ENCODE measurements at regions not wholly inside any gene's neighbourhood (a gene's known extent, or its start where the extent isn't known, plus 50 kb on each side); places are given as distances from the start of the nearest gene placed in this dataset.
"Not testable (repeated sequence)": the region's sequence is repeated elsewhere in the genome, so short reads cannot be mapped to it uniquely, and the experiment has no call there.

DNA sequence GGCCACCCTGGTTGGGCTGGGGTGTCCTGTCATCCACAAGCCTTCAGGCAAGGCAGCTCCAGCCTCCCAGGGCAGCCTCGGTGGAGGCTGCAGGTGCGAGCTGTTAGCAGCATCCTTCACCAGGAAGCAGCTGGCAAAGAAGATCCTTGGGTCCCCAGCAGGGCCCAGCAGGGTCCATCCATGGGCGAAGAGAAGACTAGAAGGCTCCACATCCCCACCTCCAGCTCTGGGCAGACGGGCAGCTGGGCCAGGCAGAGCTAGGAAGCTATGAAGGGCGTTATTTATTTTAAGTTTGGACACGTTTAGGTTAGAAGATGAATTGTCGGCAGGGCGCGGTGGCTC is 348.5 kb downstream of the TCERG1L start:
- DNase-seq (ENCODE audit: low read depth in 4 of 4, low spot score in 2 of 4): no peak

DNA sequence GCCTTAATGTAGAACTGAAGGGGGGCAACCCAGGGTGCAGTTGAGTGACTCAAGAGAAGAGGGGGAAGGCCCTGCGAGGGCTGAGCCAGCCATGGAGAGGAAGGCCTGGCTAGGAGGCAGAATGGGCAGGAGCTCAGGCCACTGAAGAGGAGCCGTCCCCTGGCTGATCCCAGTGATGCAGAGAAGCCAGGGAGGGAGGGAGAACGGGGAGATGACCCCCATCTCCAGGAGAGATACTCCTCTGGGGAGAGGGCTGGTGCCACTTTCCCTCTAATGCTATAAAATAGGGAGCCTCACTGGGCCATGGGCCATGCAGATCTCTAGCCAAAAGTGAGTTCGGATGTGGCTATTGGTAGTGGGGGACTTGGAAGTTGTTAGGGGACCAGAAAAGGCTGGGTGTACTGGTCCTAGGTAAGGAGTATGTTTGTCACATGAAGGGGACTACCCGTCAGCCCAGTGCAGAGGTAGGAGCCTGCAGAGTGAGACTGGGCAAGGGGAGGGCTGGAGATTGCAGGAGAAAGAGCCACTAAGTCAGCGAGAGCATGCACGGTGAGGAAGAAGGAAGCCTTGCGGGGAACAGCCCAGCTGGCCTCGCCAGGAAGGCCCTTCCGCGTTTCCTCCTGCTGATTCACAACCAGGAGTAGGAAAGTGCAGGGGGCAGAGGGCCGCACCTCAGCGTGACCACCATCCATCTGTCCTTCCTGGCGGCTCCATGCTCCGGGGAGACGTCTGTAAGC is 347.6 kb downstream of the TCERG1L start:
- no peak for DNase-seq (ENCODE audit: low read depth in 4 of 4, low spot score in 2 of 4)

DNA sequence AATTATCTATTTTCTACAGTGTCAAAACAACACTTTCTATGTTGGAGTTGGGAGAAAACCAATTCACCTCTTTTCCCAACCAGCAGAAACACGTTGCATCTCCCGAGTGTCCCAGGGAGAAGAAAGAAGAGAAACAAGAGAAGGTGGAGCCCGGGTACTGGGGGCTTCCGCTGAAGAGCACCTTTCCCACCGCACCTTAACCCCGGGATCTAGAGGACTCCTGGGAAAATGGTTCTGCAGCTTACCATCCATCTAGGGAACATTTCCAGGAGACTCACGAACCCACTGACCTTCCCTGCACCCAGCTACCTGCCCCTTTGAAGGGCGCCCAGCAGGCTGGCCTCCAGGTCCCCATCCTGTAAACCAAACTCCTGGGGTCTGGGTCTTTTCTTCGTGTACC is 346.8 kb downstream of the TCERG1L start:
- no peak for DNase-seq (ENCODE audit: low read depth in 4 of 4, low spot score in 2 of 4)

GRCh38 chr10:130967161-130967560 is 344.4 kb downstream of the TCERG1L start:
- no peak for DNase-seq (ENCODE audit: low read depth in 4 of 4, low spot score in 2 of 4)

DNA sequence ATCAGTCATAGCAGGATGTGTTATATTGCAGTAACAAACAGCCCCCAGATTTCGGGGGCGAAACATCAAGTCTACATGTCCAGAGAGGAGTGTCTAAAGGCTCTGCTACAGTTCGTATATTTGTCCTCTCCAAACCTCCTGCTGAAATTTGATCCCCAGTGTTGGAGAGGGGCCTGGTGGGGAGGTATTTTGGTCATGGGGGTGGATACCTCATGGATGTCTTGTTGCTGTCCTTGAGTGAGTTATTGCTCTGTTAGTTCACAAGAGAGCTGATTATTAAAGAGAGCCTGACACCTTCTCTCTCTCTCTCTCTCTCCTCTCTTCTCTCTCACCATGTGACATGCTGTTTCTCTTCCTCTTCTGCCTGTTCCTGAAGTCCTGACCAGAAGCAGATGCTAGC is 343.7 kb downstream of the TCERG1L start:
- DNase-seq (ENCODE audit: low read depth in 4 of 4, low spot score in 2 of 4): no peak

DNA sequence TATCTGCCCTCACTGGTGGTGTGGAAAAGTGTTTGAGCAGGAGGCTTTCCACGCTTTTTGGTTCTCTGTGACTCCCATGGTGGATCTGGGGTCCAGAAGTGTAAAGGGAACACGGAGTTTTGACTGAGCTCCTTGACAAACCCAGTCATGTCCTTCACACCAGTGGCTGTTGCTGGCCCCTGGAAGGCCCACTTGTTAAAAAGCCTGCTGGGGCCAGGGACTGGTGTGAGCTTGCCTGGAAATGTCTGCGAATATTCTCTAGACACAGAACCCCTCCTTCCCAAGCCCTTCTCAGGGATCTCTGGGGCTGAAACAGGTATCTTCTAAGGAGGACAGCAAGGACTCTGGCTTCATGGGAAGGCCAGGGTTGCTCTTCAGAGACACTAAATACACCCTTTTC is 343.0 kb downstream of the TCERG1L start:
- DNase-seq (ENCODE audit: low read depth in 4 of 4, low spot score in 2 of 4): no peak

GRCh38 chr10:130968964-130969363 is 342.6 kb downstream of the TCERG1L start:
- no peak for DNase-seq (ENCODE audit: low read depth in 4 of 4, low spot score in 2 of 4)

DNA sequence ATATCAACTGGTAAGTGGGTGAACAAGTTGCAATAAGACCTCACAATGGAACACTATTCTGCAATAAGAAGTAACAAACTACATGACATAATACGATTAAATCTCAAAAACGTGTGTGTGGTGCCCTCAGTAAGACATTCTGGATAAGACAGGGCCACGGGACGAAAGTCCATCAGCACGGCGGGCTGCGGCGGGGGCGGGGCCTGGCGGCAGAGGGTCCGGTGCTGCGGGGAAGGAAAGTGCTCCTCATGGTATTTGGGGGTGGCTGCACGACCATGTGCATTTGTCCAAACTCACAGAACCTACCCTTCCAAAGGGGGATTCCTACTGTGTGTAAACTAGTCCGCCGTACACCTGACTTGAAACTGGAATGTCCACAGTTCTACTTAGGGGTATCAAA is 341.8 kb downstream of the TCERG1L start:
- no peak for DNase-seq (ENCODE audit: low read depth in 4 of 4, low spot score in 2 of 4)

- DNase-seq (ENCODE audit: low read depth in 4 of 4, low spot score in 2 of 4): no peak
Observed at GRCh38 chr10:130970341-130971122, 341.0 kb downstream of the TCERG1L start.

DNA sequence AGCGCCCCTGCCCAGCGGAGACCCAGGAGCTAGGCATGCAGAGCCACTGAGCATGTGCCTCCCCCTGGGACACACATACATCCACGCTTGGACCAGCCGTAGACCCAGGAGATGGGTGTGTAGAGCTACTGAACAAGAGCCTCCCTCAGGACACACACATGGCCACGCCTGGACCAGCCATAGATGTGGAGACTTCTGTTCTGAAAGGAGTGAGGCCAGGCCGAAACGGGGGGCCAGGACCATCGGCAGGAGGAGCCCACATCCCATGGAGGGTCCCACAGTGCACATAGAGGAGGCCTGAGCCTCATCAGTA is 340.4 kb downstream of the TCERG1L start:
- no peak for DNase-seq (ENCODE audit: low read depth in 4 of 4, low spot score in 2 of 4)

- DNase-seq (ENCODE audit: low read depth in 4 of 4, low spot score in 2 of 4): no peak
Observed at GRCh38 chr10:130973127-130973839, 338.2 kb downstream of the TCERG1L start.

GRCh38 chr10:130974166-130974565 is 337.4 kb downstream of the TCERG1L start:
- no peak for DNase-seq (ENCODE audit: low read depth in 4 of 4, low spot score in 2 of 4)

DNA sequence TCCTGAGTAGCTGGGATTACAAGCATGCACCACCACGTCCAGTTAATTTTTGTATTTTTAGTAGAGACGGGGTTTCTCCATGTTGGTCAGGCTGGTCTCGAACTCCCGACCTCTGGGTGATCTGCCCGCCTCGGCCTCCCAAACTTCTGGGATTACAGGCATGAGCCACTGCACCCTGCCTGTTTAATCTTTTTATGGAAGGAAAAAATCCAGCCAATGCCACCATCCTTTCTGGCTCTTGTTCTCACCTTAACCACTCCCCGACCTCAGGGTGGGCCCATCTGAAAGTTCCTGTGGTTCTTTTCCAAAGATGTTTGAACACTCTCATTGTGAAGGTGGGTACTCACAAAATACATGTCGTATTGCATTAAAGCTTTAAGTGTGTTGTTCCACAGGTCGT is 336.2 kb downstream of the TCERG1L start:
- not testable (repeated sequence) for DNase-seq (ENCODE audit: low read depth in 4 of 4, low spot score in 2 of 4)

- DNase-seq (ENCODE audit: low read depth in 4 of 4, low spot score in 2 of 4): no peak
Observed at GRCh38 chr10:130982802-130983201, 328.7 kb downstream of the TCERG1L start.

GRCh38 chr10:130983749-130984148 is 327.8 kb downstream of the TCERG1L start:
- no peak for DNase-seq (ENCODE audit: low read depth in 4 of 4, low spot score in 2 of 4)

GRCh38 chr10:130984686-130985085 is 326.8 kb downstream of the TCERG1L start:
- no peak for DNase-seq (ENCODE audit: low read depth in 4 of 4, low spot score in 2 of 4)

DNA sequence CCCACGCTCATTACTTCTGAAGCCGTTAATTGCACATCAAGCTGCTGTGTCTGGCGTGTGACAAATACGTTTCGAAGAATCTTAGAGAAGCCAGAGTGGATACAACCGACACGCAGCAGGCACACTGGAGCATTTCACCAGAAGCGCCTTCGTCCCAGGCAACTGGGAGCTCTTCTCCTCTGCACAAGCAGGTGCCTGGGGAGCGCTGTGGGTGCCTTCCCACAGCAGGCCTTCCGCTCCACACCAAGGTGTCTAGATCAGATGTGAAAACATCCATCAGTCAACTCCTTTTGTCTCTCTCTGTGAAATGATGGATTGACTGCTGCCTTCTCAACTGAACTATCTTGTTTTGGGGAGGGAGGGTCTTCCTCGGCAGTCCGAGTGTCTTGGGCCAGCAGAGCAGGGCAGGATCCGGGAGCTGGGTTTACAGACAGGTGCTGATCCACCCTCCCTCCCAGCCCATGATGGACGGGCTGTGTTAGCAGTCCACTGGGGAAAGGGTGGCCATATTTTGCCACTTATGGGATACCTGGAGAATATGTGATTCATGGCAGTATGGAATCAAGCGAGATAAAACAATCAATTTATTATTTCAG is 326.3 kb downstream of the TCERG1L start:
- no peak for DNase-seq (ENCODE audit: low read depth in 4 of 4, low spot score in 2 of 4)

DNA sequence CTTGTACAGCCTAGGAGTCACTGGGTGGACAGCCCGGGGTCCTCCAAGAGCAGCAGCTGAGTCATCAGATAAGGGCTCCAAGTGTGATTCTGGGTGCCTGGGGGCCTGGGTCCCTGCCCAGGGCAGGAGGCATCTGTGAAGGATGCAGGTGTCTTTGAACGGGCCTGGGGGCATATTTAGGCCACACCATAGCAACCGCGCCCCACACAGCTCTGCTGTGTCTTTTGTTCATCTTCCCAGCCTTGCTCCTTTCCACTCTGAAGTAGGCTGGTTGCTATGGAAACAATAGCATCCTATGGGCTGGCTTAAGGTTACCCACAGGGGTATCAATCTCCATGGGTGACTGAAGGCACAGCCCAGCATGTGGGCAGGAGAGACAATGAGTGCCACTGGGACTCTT is 324.7 kb downstream of the TCERG1L start:
- DNase-seq (ENCODE audit: low read depth in 4 of 4, low spot score in 2 of 4): no peak

DNA sequence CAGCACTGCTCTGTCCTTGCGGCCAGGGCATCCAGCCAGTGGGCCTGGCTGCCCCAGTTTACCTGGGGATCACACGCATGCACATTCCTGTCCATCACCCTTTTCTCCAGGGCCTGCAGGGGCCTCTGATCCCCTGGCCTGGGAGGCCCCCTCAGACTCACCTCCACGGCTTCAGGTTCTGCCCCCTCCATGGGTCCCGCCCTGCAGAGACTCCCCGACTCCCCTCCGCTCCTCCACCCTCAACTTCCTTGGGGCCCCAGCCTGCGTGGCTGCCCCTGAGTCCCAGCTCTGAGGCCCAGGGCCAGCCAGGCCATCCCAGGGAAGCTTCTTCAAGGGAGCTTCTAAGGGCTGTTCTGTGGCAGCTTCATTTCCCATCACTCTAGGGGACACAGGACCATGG is 324.1 kb downstream of the TCERG1L start:
- DNase-seq (ENCODE audit: low read depth in 4 of 4, low spot score in 2 of 4): no peak

DNA sequence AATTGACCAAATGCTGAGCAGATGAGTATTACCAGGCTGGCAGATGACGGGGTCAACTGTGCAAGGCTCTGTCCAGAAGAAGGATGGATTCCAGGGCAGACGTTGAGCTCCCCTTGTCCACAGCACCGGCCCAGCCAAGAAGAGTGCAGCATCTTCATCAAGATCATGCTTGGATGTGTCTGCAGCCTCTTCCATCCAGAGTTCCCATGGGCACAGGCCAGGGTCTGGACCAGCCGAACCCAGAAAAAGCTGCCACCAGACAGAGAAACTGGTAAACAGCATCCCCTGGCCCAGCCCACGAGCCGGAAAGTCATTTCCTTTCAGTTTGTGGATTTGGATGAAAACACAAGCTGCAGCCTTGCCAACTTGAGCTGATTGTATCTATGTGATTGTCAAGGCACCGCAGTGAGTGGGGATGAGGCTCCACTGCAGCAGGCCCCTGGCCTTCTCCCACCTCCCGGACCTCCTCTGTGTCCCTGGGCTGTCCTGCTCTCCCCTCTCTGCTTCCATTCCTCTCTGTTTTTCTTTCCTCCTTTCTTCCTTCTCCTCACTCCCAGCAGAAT is 321.8 kb downstream of the TCERG1L start:
- DNase-seq (ENCODE audit: low read depth in 4 of 4, low spot score in 2 of 4): no peak

GRCh38 chr10:130990486-130990885 is 321.0 kb downstream of the TCERG1L start:
- no peak for DNase-seq (ENCODE audit: low read depth in 4 of 4, low spot score in 2 of 4)

Measured in left renal cortex interstitium (tissue), 4 donors.